MM.1S (cell line): ENCODE measurements at regions not wholly inside any gene's neighbourhood (a gene's known extent, or its start where the extent isn't known, plus 50 kb on each side); places are given as distances from the start of the nearest gene placed in this dataset.

ENCODE experiments used
- EZH2 ChIP-seq: fragments of 300-600 bp; sonication (generic); optimal IDR thresholded peaks from 2 replicates; pipeline ENCODE3; 2017; ENCODE audit warnings: low read depth, mild to moderate bottlenecking, antibody characterized with exemption, low read length, mixed read lengths
- TF ChIP-seq, protein P1 (sequence below): fragments of 300-600 bp; sonication (generic); IDR thresholded peaks from 2 replicates; pipeline ENCODE4 v1.5.1; 2016; ENCODE audit warnings: antibody characterized with exemption, low read length, mixed read lengths

DNA sequence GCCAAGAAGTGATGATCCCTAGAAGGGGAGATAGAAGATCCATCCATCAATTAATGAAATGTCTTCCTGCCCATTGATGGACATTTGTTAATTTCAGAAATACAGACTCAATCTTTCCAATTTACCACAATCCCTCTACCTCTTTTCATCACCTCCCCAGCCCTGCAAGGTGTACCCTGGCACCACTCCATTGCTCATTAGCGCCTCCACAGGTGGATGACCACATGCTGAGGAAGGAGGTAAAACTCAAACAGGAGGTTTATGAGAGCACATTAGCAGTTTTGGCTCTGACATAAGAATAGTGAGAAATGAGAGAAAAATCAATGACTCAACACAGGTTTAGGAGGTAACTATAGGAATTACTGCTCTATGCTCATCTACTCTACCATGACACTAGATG lies 208.0 kb downstream of the C1D start:
- TF ChIP-seq, protein P1, sequence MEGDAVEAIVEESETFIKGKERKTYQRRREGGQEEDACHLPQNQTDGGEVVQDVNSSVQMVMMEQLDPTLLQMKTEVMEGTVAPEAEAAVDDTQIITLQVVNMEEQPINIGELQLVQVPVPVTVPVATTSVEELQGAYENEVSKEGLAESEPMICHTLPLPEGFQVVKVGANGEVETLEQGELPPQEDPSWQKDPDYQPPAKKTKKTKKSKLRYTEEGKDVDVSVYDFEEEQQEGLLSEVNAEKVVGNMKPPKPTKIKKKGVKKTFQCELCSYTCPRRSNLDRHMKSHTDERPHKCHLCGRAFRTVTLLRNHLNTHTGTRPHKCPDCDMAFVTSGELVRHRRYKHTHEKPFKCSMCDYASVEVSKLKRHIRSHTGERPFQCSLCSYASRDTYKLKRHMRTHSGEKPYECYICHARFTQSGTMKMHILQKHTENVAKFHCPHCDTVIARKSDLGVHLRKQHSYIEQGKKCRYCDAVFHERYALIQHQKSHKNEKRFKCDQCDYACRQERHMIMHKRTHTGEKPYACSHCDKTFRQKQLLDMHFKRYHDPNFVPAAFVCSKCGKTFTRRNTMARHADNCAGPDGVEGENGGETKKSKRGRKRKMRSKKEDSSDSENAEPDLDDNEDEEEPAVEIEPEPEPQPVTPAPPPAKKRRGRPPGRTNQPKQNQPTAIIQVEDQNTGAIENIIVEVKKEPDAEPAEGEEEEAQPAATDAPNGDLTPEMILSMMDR, result no peak; the same call in 1 of the 2 replicates
- no peak for TF ChIP-seq EZH2
